SK-N-SH (cell line): ENCODE measurements at regions not wholly inside any gene's neighbourhood (a gene's known extent, or its start where the extent isn't known, plus 50 kb on each side); places are given as distances from the start of the nearest gene placed in this dataset.

Experiments used
- CHD2 ChIP-seq: fragments of 150-350 bp; IDR thresholded peaks from 2 replicates; pipeline ENCODE4 v1.6.1; 2018; ENCODE audit warnings: low read length; ENCODE audit not compliant: partially characterized antibody
- CTCF ChIP-seq: fragments of 200-600 bp; sonication (generic); IDR thresholded peaks from 2 replicates; pipeline ENCODE4 v1.6.1; 2017; ENCODE audit warnings: antibody characterized with exemption, mild to moderate bottlenecking, moderate library complexity
- EP300 ChIP-seq, 2 experiments: IDR thresholded peaks; 2 replicates each; pipeline versions ENCODE4 v1.4.0 to v1.6.1; 2012; ENCODE audit warnings: borderline replicate concordance in 1 of 2, low read depth in 1 of 2, low read length in 1 of 2
- FOXJ3 ChIP-seq: sonication (generic); formaldehyde crosslinking; IDR thresholded peaks from 2 replicates; pipeline ENCODE4 v1.5.1; 2020; ENCODE audit warnings: mild to moderate bottlenecking, missing genetic modification reagents
- GATA2 ChIP-seq: sonication (generic); formaldehyde crosslinking; IDR thresholded peaks from 2 replicates; pipeline ENCODE4 v1.5.0; 2020; ENCODE audit warnings: mild to moderate bottlenecking, missing genetic modification reagents
- MAX ChIP-seq: IDR thresholded peaks from 2 replicates; pipeline ENCODE4 v1.4.0; 2012; ENCODE audit warnings: low read depth
- POLR2AphosphoS5 ChIP-seq: IDR thresholded peaks from 2 replicates; pipeline ENCODE4 v1.6.1; 2012; ENCODE audit warnings: low read depth, low read length
- RAD21 ChIP-seq: IDR thresholded peaks from 2 replicates; pipeline ENCODE4 v1.6.1; 2012; ENCODE audit warnings: mild to moderate bottlenecking, low read length
- SMC3 ChIP-seq: IDR thresholded peaks from 2 replicates; pipeline ENCODE4 v1.6.1; 2012; ENCODE audit warnings: low read depth, low read length, improper control_type of control experiment
- TEAD4 ChIP-seq: IDR thresholded peaks from 2 replicates; pipeline ENCODE4 v1.4.0; 2012; ENCODE audit warnings: mild to moderate bottlenecking, borderline replicate concordance; ENCODE audit not compliant: insufficient read depth
- YY1 ChIP-seq: IDR thresholded peaks from 2 replicates; pipeline ENCODE4 v1.4.0; 2012; ENCODE audit warnings: low read depth, mild to moderate bottlenecking
- ZBTB33 ChIP-seq: IDR thresholded peaks from 2 replicates; pipeline ENCODE4 v1.4.0; 2012; ENCODE audit warnings: low read depth, borderline replicate concordance

- TF ChIP-seq POLR2AphosphoS5 = no peak
- TF ChIP-seq CTCF = no peak
- no peak for TF ChIP-seq YY1
- no peak for TF ChIP-seq EP300 (IDR thresholded peaks at IDR 0.05; ENCODE audit: borderline replicate concordance in 1 of 2, low read depth in 1 of 2, low read length in 1 of 2)
- no peak for TF ChIP-seq GATA2 (CRISPR knock-in tag)
- no peak for TF ChIP-seq SMC3
- TF ChIP-seq FOXJ3 (CRISPR knock-in tag) = no peak
- TF ChIP-seq TEAD4 = no peak
- TF ChIP-seq CHD2 = no peak
- TF ChIP-seq MAX = no peak
- TF ChIP-seq RAD21 = no peak
- no peak for TF ChIP-seq ZBTB33
These were observed 221.4 kb upstream of the RBFOX1 start for GRCh38 chr16:7111265-7111664.
